ENCODE measurements at regions not wholly inside any gene's neighbourhood (a gene's known extent, or its start where the extent isn't known, plus 50 kb on each side); places are given as distances from the start of the nearest gene placed in this dataset.

DNA sequence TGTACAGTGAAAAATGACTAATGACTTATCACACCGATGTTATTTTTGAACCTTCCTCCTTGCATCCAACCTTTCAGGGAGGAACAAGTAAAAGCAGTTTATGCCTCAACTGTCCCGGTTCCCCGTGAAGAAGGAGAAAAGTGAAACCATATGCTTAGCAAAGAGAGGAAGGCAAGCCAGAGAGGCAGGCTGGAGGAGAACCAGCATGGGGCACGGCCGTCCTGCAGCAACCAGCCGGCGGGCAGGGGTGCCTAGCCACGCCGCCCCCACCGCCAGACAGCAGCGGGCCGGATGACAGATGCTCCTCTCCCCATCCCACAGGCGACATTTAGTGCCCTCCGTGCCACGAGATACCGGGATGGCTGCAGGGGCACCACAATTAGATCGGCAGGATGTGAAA lies 421.4 kb upstream of the MGMT start:
- CTCF ChIA-PET (ENCODE audit: low intra/inter-chr PET ratio): no interaction called here
- WGBS (ENCODE audit: insufficient coverage, low coverage, missing lambda C conversion rate): 0% methylated on average over 4 of the region's 17 CpGs
- intact Hi-C loops (cut with micrococcal nuclease): no loop called here

More for the DNA sequence above, 421.4 kb upstream of the MGMT start:
- POLR2A ChIA-PET: interaction anchor here (0.5 to 0.8 kb wide), 2 partner anchors 9 to 52 kb away, joined by 3 read pairs; no protein-coding TSS in a partner anchor
- Histone ChIP-seq H3K4me3 (no peak overlapping the region), H3K9me1 (ENCODE audit: control insufficient read depth, insufficient read depth, low read length) (no peaks in the 10 kb centered on the region), H3K79me2 (ENCODE audit: control insufficient read depth, insufficient read depth, low read length) (no peaks in the 10 kb centered on the region), H2AFZ (ENCODE audit: low read depth, low read length) (no peak overlapping the region), H3K4me2 (ENCODE audit: insufficient read depth, low read length) (no peak overlapping the region), H4K20me1 (replicated peaks; ENCODE audit: control insufficient read depth, insufficient read depth, low read length) (no peaks in the 10 kb centered on the region), H3K36me3 (ENCODE audit: control insufficient read depth, insufficient read depth, low read length) (no peaks in the 10 kb centered on the region), H3K9ac (ENCODE audit: insufficient read depth in 1 of 2, low read depth in 2 of 2, low read length in 2 of 2) (no peak overlapping the region), H3K9me3 (replicated peaks; ENCODE audit: control insufficient read depth, insufficient read depth, low read depth, low read length) (no peaks in the 10 kb centered on the region), H3K27ac (ENCODE audit: extremely low read depth, low read depth, low read length) (no peak overlapping the region), H3K4me1 (replicated peaks in 1 of 2; ENCODE audit: control insufficient read depth in 2 of 2, insufficient read depth in 2 of 2, low read length in 2 of 2) (no peaks in the 10 kb centered on the region), H3K27me3 (ENCODE audit: control insufficient read depth in 2 of 2, insufficient read depth in 2 of 2, low read length in 2 of 2) (peaks cover 6 to 26% of the 10 kb centered on the region in 2 experiments; a peak in 3 of 5 replicates)
- no peak for ATAC-seq
- in situ Hi-C loops (cut with MboI): no loop called here
- DNase-seq (ENCODE audit: extremely low read depth in 1 of 4, low spot score in 3 of 4): no peak
- FAIRE-seq: no peak
- no TSS peak for BruUV-seq (replicated peaks)
- TF ChIP-seq ZNF445 (CRISPR knock-in tag; IDR thresholded peaks at IDR 0.05; ENCODE audit: low read depth): no peak
- TF ChIP-seq DACH1 (IDR thresholded peaks at IDR 0.05; ENCODE audit: partially characterized antibody): no peak
- TF ChIP-seq ZBTB33 (CRISPR knock-in tag; IDR thresholded peaks at IDR 0.05): no peak
- TF ChIP-seq ZBTB8A (IDR thresholded peaks at IDR 0.05; ENCODE audit: partially characterized antibody): no peak

All from K562 (cell line).